SJSA1 (cell line): ENCODE measurements at regions not wholly inside any gene's neighbourhood (a gene's known extent, or its start where the extent isn't known, plus 50 kb on each side); places are given as distances from the start of the nearest gene placed in this dataset.
"Not testable (repeated sequence)": the region's sequence is repeated elsewhere in the genome, so short reads cannot be mapped to it uniquely, and the experiment has no call there.

Experiments used
- DNase-seq, 2 experiments: peaks; one replicate each; pipeline ENCODE4 v3.0.0-alpha.2; 2015 to 2020; ENCODE audit warnings: low spot score in 2 of 2, low read depth in 1 of 2
- H3K27ac ChIP-seq: fragments of 250-450 bp; sonication (Bioruptor Pico); 2 replicates; pipeline ENCODE4 v1.5.1; 2020; ENCODE audit warnings: mild to moderate bottlenecking, moderate library complexity
- H3K27me3 ChIP-seq: fragments of 250-450 bp; sonication (Bioruptor Pico); replicated peaks from 2 replicates; pipeline ENCODE4 v1.5.1; 2020; ENCODE audit warnings: mild to moderate bottlenecking, moderate library complexity
- H3K36me3 ChIP-seq: fragments of 250-450 bp; sonication (Bioruptor Pico); 2 replicates; pipeline ENCODE4 v1.5.1; 2020; ENCODE audit warnings: mild to moderate bottlenecking
- H3K4me1 ChIP-seq: fragments of 250-450 bp; sonication (Bioruptor Pico); replicated peaks from 2 replicates; pipeline ENCODE4 v1.6.1; 2021; ENCODE audit warnings: mild to moderate bottlenecking
- H3K4me3 ChIP-seq: fragments of 250-450 bp; sonication (Bioruptor Pico); 2 replicates; pipeline ENCODE4 v1.5.1; 2020; ENCODE audit warnings: mild to moderate bottlenecking
- H3K9me3 ChIP-seq: fragments of 250-450 bp; sonication (Bioruptor Pico); replicated peaks from 2 replicates; pipeline ENCODE4 v1.5.1; 2020; ENCODE audit warnings: mild to moderate bottlenecking

DNA sequence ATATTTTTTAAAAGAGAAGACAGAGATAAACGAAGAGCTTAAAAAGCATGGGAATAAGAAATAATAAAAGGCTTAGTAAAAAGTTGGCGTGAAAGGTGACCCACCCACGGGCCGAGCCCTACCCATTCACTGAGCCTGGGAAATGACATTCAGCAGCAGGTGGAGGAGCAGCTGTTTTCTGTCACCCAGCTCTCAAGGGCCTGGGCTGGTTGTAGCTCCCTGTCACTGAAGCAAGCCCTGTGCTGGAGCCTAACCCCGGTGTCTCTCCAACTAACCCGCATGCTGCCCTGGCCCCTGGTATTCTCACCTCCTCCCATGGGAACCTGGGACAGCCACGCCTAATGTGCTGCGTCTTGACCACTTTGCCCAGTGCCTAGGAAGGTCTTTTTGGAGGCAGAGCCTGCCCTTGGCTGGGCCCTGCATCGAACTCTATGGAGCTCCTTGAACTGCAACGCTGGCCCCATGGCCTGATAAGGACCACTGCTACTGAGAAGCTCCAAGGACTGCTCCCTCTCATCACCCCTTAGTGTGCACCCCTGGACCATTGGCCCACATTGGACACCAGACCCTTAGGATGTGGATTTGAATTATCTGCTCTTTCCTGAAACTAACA, 68.8 kb upstream of the IYD start:
- no peak overlapping the region for H3K27ac ChIP-seq
- no peak for DNase-seq
- H3K27me3 ChIP-seq = no peaks in the 10 kb centered on the region
- peaks cover 18% of the 10 kb centered on the region for H3K4me1 ChIP-seq
- H3K4me3 ChIP-seq = no peak overlapping the region
- peaks cover 14% of the 10 kb centered on the region for H3K9me3 ChIP-seq
- no peaks in the 10 kb centered on the region for H3K36me3 ChIP-seq

DNA sequence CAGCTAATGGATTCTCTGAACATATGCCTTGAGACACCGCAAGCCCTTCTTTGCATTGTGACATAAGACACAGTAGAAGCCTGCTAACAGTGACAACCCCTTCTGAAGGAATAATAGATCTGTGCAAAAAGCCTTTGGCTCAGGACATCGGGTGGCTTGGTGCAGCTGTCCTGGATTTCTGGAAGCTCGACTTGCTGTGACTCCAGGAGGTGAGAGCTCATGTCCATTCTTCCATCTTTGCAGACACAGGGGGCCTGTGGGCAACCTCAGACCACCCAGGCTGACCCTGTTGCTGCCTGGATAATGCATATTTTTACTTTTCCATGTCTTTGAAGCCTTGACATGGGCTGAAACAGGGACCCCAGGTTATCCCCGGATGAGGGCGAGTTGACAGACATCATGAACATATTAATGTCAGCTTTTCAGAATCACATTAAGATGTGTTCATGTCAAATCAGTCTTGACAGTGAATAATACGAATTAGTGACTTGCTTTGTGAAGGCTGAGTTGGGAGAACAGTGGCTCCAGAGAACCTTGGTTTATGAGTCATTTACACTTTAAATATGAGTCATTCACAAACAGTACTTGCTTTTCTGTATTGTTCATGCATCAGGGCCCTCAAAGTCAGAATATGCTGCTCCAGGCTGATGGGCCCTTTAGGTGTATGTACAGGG, 66.8 kb upstream of the IYD start:
- Histone ChIP-seq H3K4me1 (peaks cover 18% of the 10 kb centered on the region), H3K4me3 (no peak overlapping the region), H3K9me3 (peaks cover 11% of the 10 kb centered on the region), H3K27ac (peak overlapping the region; percentile 14; the same call in 1 of the 2 replicates), H3K36me3 (no peaks in the 10 kb centered on the region), H3K27me3 (no peaks in the 10 kb centered on the region)
- peak; percentile 52 to 76 for DNase-seq

DNA sequence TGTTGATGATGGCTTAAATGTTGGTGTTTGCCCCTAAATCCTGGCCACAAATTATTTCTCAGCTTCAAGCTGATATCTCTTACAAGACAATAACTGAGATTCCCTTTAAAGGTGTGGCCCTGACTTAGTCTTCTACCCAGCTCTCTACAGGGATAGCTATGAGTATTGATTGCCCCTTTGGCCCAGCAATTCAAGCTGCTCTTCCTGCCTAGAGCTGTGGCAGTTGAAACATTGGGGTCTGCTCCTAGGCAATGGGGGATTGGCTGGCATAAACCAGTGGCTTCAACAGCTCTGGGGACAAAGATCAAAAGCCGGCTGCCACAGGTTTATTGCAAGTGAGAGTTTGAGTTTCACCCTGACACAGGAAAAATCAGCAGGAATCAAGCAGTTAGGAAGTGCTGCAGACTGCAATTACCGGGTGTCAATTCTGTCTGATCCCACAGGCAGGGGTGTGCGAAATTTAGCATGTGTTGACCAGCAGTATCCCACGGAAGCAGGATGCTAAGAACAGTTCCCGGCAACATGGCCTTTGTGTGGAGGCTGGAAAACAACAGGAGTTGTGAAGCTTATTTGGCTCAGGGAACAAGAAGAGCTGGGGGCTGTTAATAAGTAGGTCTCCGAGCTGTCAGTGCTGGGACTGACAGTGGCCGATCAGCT, 66.2 kb upstream of the IYD start:
- no peak overlapping the region for H3K27ac ChIP-seq
- no peak for DNase-seq
- H3K27me3 ChIP-seq = no peaks in the 10 kb centered on the region
- H3K9me3 ChIP-seq = peaks cover 4% of the 10 kb centered on the region
- peaks cover 18% of the 10 kb centered on the region for H3K4me1 ChIP-seq
- no peaks in the 10 kb centered on the region for H3K36me3 ChIP-seq
- H3K4me3 ChIP-seq = no peak overlapping the region

DNA sequence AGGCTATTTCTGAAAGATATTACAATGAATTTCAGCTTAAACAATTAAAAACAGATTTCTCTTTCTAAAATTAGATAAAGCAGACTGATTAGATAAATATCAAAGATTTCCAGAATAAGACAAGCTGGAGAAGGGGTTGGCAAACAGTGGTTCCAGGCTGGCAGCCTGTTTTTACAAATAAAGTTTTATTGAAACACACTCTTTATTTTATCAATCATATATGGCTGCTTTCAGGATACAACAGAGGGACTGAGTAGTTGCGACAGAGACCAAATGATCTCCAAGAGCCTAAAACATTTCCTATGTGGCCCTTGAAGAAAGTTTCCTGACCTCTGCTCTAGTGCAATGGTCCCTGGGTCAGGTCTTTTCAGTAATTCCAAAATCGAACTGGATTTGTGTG, 65.6 kb upstream of the IYD start:
- Histone ChIP-seq H3K4me3 (no peak overlapping the region), H3K9me3 (no peaks in the 10 kb centered on the region), H3K27ac (no peak overlapping the region), H3K36me3 (no peaks in the 10 kb centered on the region), H3K27me3 (no peaks in the 10 kb centered on the region), H3K4me1 (peaks cover 18% of the 10 kb centered on the region)
- DNase-seq = no peak

DNA sequence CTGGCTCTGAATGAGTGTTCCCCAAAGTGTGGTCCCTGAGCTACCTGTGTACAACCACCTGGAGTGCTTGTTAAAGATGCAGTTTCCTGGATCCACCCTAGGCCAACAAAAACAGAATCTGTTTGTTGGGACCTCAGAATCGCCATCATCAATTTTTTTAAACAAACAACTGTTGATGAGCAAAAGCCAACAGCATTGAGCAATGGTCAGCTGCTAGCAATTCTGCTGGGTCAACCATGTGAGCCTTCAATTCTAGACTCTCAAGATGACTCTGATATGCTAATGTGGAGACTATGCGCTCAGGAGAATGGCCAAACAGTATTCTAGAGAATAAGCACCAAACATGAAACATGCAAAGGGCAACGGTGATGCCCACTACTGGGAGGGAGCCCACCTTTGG, 64.4 kb upstream of the IYD start:
- DNase-seq = no peak
- Histone ChIP-seq H3K4me3 (no peak overlapping the region), H3K27me3 (no peaks in the 10 kb centered on the region), H3K9me3 (no peaks in the 10 kb centered on the region), H3K27ac (no peak overlapping the region), H3K4me1 (peaks cover 18% of the 10 kb centered on the region), H3K36me3 (no peaks in the 10 kb centered on the region)

DNA sequence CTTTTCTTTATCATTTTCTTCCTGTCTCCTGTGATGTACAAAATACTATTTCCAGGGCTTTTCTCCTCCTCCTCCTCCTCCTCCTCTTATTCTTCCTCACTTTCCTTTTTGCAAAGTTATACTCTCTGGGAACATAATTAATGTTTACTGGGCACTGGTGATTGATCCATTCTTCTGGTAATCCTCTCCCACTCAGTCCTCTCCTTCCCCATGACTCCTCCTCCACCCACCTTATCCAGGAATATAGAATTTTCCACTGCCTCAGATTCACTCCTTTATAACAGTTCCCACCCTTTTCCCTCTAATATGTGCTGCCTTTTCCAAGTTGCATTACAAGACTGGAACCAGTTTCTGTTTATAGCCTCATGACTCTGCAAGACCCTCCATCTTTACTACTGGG, 62.5 kb upstream of the IYD start:
- no peak overlapping the region for H3K4me3 ChIP-seq
- no peaks in the 10 kb centered on the region for H3K27me3 ChIP-seq
- no peak for DNase-seq
- no peaks in the 10 kb centered on the region for H3K9me3 ChIP-seq
- H3K27ac ChIP-seq = no peak overlapping the region
- H3K4me1 ChIP-seq = peaks cover 16% of the 10 kb centered on the region
- no peaks in the 10 kb centered on the region for H3K36me3 ChIP-seq

DNA sequence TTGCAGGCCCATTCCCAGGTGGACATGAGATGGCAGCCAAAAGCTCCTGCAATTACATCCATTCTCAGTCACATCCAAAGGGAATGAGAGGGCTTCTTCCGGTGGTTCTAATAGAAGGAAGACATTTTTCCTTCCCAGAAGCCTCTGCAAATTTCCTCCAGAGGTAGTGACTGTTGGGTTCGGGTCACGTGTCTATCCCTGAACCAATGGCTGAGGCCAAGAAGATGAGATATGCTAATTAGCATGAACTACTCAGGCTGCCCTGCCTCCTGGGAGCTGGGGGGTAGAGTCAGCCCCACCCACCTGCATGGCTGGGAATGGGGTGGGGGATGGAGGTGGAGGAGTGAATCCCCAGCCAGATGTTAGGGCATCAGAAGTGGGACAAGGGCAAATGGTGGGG, 61.3 kb upstream of the IYD start:
- H3K27me3 ChIP-seq = no peaks in the 10 kb centered on the region
- H3K27ac ChIP-seq = no peak overlapping the region

DNA sequence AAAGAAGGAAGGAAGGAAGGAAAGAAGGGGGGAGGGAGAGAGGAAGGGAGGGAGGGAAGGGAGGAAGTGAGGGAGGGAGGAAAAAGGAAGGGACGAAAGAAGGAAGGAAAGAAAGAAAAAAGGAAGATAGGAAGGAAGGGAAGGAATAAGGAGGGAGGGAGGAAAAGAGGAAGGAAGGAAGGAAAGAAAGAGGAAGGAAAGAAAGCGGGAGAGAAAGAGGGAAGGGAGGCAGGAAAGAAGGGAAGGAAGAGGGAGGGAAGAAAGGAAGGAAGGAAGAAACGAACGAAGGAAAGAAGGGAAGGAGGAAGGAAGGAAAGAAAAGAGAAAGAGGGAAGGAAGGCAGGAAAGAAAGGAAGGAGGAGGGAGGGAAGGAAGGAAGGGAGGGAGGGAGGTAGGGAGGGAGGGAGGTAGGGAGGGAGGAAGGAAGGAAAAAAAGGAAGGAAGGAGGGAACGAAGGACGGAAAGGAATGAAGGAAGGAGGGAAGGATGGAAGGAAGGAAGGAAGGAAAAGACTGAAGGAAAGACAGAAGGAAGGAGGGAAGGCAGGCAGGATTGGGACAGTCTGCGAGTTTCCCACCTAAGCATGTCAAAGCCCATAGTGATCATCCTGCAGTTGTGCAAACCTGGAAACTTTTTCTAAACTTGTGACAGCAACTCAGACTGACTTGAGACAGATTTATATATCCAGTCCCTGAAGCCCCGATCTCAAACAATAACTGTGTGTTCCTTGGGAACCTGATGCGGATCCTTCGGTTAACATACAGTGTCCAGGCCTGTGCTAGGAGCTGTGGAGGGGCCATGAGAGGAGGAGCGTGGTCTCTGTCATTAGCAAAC, 59.8 kb upstream of the IYD start:
- H3K27ac ChIP-seq = no peak overlapping the region
- H3K36me3 ChIP-seq = no peaks in the 10 kb centered on the region
- DNase-seq = no peak
- no peak overlapping the region for H3K4me3 ChIP-seq
- H3K4me1 ChIP-seq = no peaks in the 10 kb centered on the region
- H3K27me3 ChIP-seq = no peaks in the 10 kb centered on the region
- no peaks in the 10 kb centered on the region for H3K9me3 ChIP-seq

More for the DNA sequence above, 61.3 kb upstream of the IYD start:
- no peak for DNase-seq
- Histone ChIP-seq H3K4me3 (no peak overlapping the region), H3K4me1 (peaks cover 4% of the 10 kb centered on the region), H3K9me3 (no peaks in the 10 kb centered on the region), H3K36me3 (no peaks in the 10 kb centered on the region)

DNA sequence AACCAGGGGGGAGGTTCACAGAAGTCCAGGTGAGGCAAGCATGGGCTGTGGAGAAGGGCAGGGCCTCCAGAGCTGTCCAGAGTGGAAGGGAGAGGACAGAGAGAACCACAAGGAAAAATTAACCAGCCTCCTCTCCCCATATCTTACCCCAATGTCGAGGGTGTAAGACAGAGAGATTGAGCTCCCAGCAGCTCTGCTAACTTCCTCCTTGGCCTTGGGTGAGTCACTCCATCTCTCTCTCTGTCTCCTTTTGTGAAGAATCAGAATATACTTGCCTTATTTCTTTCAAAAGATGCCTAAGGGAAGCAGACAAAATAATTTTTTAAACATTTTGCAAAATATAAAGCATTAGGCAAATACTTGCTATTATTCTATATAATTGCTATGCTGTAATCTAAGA, 58.3 kb upstream of the IYD start:
- no peak for DNase-seq
- H3K36me3 ChIP-seq = no peaks in the 10 kb centered on the region

DNA sequence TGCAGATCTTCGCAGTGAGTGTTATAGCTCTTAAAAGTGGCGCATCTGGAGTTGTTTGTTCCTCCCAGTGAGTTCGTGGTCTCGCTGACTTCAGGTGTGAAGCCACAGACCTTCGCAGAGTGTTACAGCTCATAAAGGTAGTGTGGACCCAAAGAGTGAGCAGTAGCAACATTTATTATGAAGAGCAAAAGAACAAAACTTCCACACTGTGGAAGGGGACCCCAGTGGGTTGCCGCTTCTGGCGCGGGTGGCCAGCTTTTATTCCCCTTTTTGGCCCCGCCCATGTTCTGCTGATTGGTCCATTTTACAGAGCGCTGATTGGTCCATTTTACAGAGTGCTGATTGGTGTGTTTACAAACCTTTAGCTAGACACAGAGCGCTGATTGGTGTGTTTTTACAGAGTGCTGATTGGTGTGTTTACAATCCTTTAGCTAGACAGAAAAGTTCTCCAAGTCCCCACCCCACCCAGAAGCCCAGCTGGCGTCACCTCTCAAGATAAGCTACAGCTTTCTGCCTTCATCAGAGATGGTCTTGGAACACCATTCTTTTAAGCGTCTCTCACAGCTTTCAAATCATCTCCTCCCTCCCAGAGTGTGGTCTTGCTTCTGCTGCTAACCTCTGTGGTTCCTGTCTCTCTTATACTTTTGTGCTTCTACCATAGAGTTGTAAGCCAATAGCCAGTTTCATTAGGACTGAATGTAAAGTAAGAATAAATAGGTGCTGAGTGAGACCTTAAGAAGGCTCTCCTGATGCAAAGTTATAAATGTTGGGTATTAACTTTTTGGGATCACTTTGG, 57.5 kb upstream of the IYD start:
- not testable (repeated sequence) for H3K9me3 ChIP-seq, H3K27me3 ChIP-seq, H3K27ac ChIP-seq, H3K4me1 ChIP-seq, H3K36me3 ChIP-seq, DNase-seq, H3K4me3 ChIP-seq

More for the DNA sequence above, 58.3 kb upstream of the IYD start:
- H3K9me3 ChIP-seq = no peaks in the 10 kb centered on the region
- no peaks in the 10 kb centered on the region for H3K27me3 ChIP-seq
- no peaks in the 10 kb centered on the region for H3K4me1 ChIP-seq
- no peak overlapping the region for H3K4me3 ChIP-seq
- no peak overlapping the region for H3K27ac ChIP-seq

DNA sequence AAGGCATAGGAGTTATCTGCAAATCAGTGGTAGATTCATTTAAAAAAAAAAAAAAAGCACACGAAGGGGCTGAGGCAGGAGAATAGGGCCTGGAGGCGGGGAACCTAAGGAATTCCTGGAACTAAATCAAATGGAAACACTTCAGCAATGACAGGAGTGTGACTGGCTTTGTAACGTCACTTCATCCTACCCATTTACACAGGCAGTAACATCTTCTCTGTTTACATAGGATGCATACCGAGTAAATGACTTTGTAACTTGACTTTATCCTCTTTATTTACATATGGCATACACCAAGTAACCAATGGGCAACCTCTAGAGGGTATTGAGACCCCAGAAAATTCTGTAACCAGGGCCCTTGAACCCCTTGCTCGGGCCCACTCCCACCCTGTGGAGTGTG, 56.4 kb upstream of the IYD start:
- Histone ChIP-seq H3K27me3 (no peaks in the 10 kb centered on the region), H3K36me3 (no peaks in the 10 kb centered on the region), H3K4me3 (no peak overlapping the region), H3K27ac (no peak overlapping the region), H3K9me3 (no peaks in the 10 kb centered on the region), H3K4me1 (no peaks in the 10 kb centered on the region)
- DNase-seq = no peak

DNA sequence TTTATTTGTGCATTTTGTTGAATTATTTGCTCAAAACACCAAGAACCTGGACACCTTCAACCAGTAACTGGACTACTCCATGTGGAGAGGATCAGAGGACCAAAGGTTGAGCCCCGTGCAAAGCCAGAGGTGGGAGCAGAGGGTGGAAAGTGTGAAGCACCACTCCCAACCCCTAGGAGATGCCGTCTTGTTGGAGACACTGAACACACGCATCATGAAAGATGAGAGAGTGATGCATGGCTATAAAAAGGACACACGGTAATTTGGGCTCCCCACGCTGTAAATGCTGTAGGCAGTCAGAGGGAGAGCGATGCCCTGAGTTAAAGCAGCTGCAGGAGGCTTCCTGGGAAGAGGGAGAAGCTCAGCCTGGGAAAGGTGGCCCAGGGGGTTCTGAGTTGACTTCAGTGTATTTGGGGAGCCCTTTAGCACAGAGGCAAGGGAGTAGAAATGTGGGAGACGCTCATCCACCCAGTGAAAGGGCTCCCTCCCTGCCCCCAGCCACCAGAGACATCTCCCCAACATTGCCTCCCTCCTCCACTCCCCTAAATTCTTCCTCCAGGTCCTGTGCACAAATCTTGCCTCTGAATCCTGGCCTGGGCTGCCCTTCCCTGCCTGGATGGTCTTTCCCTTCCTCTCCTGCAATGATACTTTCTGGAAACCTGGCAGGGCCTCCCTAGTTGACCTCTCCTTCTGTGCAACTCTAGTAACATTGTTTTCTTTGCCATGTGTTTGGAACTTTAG, 55.8 kb upstream of the IYD start:
- Histone ChIP-seq H3K9me3 (no peaks in the 10 kb centered on the region), H3K4me3 (no peak overlapping the region)

DNA sequence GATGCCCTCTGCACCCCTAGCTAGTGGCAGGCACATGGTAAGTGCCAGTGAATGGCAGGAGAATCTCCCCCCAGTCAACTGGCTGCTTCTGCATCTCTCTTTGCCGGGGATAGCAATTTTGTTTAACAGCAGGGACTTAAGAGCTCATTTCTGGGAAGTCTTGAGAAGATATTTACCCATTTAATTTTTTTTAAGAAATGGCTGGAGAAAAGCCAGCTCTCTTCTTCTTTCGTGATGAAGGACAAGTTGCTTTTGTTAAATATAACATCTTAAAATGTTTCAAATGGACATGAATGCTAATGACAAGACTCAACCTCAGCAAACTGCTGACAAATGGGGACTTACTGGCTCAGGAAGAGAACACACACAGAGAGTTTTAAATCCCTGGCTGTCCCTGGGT, 55.0 kb upstream of the IYD start:
- H3K4me3 ChIP-seq = no peak overlapping the region
- H3K4me1 ChIP-seq = no peaks in the 10 kb centered on the region
- no peaks in the 10 kb centered on the region for H3K27me3 ChIP-seq
- H3K27ac ChIP-seq = no peak overlapping the region
- no peak for DNase-seq
- H3K9me3 ChIP-seq = no peaks in the 10 kb centered on the region
- no peaks in the 10 kb centered on the region for H3K36me3 ChIP-seq

More for the DNA sequence above, 55.8 kb upstream of the IYD start:
- no peaks in the 10 kb centered on the region for H3K27me3 ChIP-seq
- no peaks in the 10 kb centered on the region for H3K4me1 ChIP-seq
- no peak overlapping the region for H3K27ac ChIP-seq
- DNase-seq = no peak
- H3K36me3 ChIP-seq = no peaks in the 10 kb centered on the region
